T-helper 1 cell treated with Interleukin-12 subunit alpha and Interleukin-12 subunit beta and Interleukin-4 antibody, amounts not matched to agents 30 μg/mL and 1 μg/mL, for 36 hours (primary cell): ENCODE measurements at regions not wholly inside any gene's neighbourhood (a gene's known extent, or its start where the extent isn't known, plus 50 kb on each side); places are given as distances from the start of the nearest gene placed in this dataset.

Source experiments
- H3K27ac Mint-ChIP-seq: one replicate; pipeline ENCODE4 v1.8.0; 2021; ENCODE audit warnings: mild to moderate bottlenecking, mixed read lengths
- H3K27me3 Mint-ChIP-seq: one replicate; pipeline ENCODE4 v1.8.0; 2021; ENCODE audit warnings: low read depth, mixed read lengths
- H3K36me3 Mint-ChIP-seq: one replicate; pipeline ENCODE4 v1.8.0; 2021; ENCODE audit warnings: low read depth, mixed read lengths
- H3K4me1 Mint-ChIP-seq: one replicate; pipeline ENCODE4 v1.8.0; 2021; ENCODE audit warnings: low read depth, mixed read lengths
- H3K4me3 Mint-ChIP-seq: one replicate; pipeline ENCODE4 v1.8.0; 2021; ENCODE audit warnings: mild to moderate bottlenecking, moderate library complexity, mixed read lengths
- H3K9me3 Mint-ChIP-seq: one replicate; pipeline ENCODE4 v1.8.0; 2021; ENCODE audit warnings: mixed read lengths

DNA sequence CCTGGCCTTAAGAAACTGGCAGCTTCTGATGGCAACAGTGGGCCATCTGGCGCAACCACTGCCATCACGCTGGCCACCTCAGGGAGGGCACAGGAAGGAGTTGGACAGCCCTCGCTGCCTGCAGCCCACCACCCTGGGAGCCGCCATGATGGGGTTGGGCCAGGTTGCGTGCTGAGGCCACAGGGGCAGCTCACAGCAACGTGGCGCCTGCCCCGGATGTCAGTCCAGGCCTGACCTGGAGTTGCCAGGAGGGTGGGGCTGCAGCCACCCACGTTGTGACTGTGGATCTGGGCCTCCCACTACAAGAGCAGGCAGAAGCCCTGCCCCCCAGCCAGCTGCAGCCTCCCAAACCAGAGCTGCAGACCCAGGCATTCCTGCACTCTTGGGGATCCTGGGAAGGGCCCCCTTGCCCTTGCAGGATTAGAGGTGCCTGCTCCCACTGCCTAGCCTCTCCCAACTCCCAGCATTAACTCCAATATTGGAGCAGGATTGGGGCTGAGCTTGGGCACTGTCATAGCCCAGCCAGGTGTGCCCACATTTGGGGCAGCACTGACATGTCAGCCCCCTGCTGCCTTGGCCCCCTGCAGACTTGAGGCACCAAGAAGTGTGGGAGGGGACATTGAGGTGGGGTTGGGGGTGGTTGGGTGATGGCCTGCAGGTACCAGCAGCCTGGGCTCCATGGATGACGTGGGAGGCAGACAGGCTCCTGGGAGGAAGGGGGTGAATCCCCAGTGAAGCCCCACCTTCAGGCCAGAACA, 468.9 kb upstream of the CCDC54 start:
- no peak overlapping the region for H3K27ac Mint-ChIP-seq
- no peaks in the 10 kb centered on the region for H3K36me3 Mint-ChIP-seq
- no peaks in the 10 kb centered on the region for H3K27me3 Mint-ChIP-seq
- no peaks in the 10 kb centered on the region for H3K4me1 Mint-ChIP-seq
- no peak overlapping the region for H3K4me3 Mint-ChIP-seq
- no peaks in the 10 kb centered on the region for H3K9me3 Mint-ChIP-seq

DNA sequence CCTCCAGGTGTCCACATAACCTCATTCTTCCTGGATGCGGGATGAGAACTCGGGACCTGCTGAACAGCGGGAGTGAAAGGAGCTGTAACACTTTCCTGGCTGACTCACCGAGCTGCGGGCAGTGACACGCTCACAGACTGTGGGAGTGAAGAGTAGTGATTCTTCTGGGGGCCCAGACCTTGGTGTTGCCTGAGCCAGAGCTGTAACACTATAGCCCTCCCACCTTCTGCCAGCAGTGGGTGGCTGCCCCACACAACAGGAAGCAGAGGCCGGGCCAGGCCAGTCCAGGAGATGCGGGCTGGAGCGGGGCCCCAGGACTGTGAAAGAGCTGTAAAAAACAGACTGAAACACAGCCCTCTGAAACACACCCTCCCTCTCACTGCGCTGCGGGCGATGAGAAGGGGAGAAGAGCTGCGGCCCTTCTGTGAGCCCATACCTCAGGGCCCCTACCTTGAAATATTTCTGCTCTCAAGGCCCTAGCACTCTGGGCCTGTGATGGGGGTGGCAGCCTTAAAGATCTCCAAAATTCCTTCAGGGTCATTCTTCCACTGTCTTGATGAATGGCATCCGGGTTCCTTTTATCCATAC, 464.0 kb upstream of the CCDC54 start:
- Mint-ChIP-seq H3K27ac (no peak overlapping the region), H3K9me3 (no peaks in the 10 kb centered on the region), H3K36me3 (no peaks in the 10 kb centered on the region), H3K4me1 (no peaks in the 10 kb centered on the region), H3K4me3 (no peak overlapping the region), H3K27me3 (peaks cover 6% of the 10 kb centered on the region)

DNA sequence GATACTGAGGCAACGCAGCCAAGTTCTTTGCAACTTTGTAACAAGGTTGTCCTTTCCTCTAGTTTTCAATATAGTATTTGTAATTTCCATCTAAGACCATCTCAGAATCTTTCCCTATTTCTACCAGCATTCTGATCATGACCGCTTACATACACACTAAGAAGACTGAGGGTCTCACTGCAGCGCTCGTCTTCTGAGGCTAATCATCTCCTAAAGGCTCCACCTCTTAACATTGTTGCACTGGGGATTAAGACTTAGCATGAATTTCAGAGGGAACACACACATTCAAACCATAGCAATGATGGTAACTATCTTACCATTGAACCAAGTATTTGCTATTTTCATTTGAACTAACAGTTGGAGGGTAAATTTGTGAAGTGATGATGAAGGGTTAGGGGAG, 463.3 kb upstream of the CCDC54 start:
- H3K27me3 Mint-ChIP-seq, result peaks cover 6% of the 10 kb centered on the region
- no peaks in the 10 kb centered on the region for H3K9me3 Mint-ChIP-seq

DNA sequence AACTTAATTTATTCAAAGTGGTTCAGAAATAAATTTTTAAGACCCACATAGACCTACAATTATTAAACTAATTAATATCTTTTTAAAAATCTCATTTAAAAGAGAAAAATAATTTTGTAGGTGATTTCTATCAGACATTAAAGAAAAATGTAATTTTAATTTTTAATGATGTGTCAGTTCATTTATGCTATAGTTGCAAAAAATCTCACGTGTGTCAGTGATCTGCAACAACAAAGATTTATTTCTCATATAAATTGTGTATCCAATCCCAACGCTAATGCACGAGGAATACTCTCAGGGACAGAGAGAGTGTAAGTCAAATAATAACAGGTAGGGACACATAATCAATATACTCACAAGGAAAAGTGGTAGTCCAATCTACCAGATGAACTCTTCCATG, 456.6 kb upstream of the CCDC54 start:
- H3K4me1 Mint-ChIP-seq, result no peaks in the 10 kb centered on the region

More for the DNA sequence above, 463.3 kb upstream of the CCDC54 start:
- Mint-ChIP-seq H3K4me3 (no peak overlapping the region), H3K27ac (no peak overlapping the region), H3K4me1 (no peaks in the 10 kb centered on the region), H3K36me3 (no peaks in the 10 kb centered on the region)

DNA sequence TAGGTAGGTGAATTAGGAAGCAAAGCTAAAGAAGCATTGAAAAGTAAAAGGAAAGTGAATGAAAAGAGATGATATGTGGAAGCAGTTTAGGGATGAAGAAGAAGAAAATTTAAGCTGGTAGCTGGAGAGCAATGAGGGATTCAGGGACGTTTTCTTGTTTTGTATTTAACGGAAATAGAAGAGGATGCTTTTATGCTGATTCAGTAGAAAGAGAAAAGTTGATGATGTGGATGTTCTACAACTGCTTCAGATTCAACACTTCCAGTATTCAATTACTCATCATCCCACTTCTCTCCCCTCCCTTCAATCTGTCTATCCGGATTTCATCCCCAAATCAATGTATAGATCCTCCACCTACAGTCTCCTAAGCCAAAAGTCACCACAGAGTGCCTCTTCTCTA, 448.2 kb upstream of the CCDC54 start:
- H3K9me3 Mint-ChIP-seq, result no peaks in the 10 kb centered on the region
- H3K27me3 Mint-ChIP-seq, result no peaks in the 10 kb centered on the region
- H3K36me3 Mint-ChIP-seq, result no peaks in the 10 kb centered on the region
- H3K4me3 Mint-ChIP-seq, result no peak overlapping the region
- no peak overlapping the region for H3K27ac Mint-ChIP-seq
- H3K4me1 Mint-ChIP-seq, result no peaks in the 10 kb centered on the region

More for the DNA sequence above, 456.6 kb upstream of the CCDC54 start:
- Mint-ChIP-seq H3K27ac (no peak overlapping the region), H3K9me3 (no peaks in the 10 kb centered on the region), H3K27me3 (no peaks in the 10 kb centered on the region), H3K36me3 (no peaks in the 10 kb centered on the region), H3K4me3 (no peak overlapping the region)

DNA sequence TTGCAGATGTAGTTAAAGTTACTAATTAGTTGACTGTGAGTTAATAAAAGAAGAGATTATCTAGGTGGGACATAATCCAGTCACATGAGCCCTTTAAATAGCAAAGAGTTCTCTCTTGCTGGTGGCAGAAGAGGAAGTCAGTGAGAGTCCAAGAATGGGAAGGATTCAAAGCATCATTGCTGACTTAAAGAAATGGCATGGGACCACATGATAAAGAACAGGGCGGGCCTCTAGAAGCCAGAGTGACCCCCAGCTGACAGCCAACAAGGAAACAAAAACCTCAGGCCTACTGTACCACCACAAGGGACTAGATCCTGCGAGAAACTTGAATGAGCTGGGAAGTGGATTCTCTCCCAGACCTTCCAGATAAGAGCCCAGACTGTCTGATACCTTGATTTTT, 447.2 kb upstream of the CCDC54 start:
- no peaks in the 10 kb centered on the region for H3K9me3 Mint-ChIP-seq
- H3K27ac Mint-ChIP-seq, result no peak overlapping the region
- no peak overlapping the region for H3K4me3 Mint-ChIP-seq
- no peaks in the 10 kb centered on the region for H3K27me3 Mint-ChIP-seq
- no peaks in the 10 kb centered on the region for H3K36me3 Mint-ChIP-seq
- no peaks in the 10 kb centered on the region for H3K4me1 Mint-ChIP-seq

DNA sequence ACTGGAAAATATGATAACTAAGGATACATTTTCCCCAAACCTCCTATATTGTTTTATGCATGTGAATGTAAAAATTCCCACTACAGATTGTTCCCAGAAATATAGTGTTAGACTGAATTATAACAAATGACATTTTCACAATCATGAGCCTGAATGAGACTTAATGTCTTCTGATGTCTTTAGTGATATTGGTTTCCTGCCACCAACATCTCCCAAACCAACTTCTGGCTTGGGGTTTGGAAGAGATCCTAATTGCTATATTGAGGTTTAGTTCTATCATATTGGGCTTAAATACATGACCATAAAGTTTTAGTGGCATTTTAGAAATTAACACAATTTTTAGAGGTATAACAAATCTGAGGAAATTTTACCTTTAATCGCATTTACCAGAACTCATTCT, 445.3 kb upstream of the CCDC54 start:
- no peak overlapping the region for H3K27ac Mint-ChIP-seq
- no peaks in the 10 kb centered on the region for H3K4me1 Mint-ChIP-seq
- H3K9me3 Mint-ChIP-seq, result no peaks in the 10 kb centered on the region
- H3K4me3 Mint-ChIP-seq, result no peak overlapping the region
- H3K27me3 Mint-ChIP-seq, result no peaks in the 10 kb centered on the region
- no peaks in the 10 kb centered on the region for H3K36me3 Mint-ChIP-seq

DNA sequence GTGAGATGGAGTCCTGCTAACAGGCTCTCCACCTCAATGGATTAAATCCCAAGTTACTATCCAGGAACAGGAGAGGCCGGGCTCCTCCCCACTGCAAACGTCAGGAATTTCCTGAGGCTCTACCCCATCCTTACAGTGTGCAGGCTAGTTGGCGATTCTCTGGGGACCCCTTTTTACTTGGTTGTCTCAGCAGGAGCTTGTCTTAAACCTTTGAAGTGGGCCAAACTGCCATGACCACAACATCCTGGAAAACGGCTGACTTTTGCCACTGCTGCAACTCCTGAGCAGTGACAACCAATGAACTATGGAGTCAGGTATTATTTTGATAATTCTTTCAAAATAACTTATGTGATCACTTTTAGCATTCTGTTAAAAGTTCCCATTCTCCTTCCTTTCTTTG, 440.9 kb upstream of the CCDC54 start:
- no peaks in the 10 kb centered on the region for H3K27me3 Mint-ChIP-seq
- H3K27ac Mint-ChIP-seq, result no peak overlapping the region
- H3K4me1 Mint-ChIP-seq, result no peaks in the 10 kb centered on the region

DNA sequence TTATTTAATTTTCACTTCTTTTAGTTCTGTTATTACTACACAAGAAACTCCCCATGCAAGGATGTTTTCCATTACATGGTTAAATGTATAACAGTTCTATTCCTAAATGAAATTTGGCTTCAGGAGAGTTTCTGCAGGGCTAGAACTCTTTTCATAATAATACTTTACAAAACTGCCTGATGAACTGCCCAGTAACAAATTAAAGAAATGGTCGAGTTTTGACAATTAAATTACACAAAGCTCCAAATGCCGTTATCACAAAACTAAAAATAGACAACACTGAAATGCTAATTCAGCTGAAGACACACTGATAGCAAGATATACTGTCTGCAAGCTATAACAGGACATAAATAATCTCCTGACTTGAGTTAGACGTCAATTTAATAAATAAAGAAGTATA, 435.2 kb upstream of the CCDC54 start:
- H3K27me3 Mint-ChIP-seq, result no peaks in the 10 kb centered on the region
- H3K4me1 Mint-ChIP-seq, result no peaks in the 10 kb centered on the region
- no peaks in the 10 kb centered on the region for H3K36me3 Mint-ChIP-seq
- H3K9me3 Mint-ChIP-seq, result peaks cover 3% of the 10 kb centered on the region
- no peak overlapping the region for H3K27ac Mint-ChIP-seq
- no peak overlapping the region for H3K4me3 Mint-ChIP-seq

More for the DNA sequence above, 440.9 kb upstream of the CCDC54 start:
- no peaks in the 10 kb centered on the region for H3K36me3 Mint-ChIP-seq
- H3K4me3 Mint-ChIP-seq, result no peak overlapping the region
- no peaks in the 10 kb centered on the region for H3K9me3 Mint-ChIP-seq

DNA sequence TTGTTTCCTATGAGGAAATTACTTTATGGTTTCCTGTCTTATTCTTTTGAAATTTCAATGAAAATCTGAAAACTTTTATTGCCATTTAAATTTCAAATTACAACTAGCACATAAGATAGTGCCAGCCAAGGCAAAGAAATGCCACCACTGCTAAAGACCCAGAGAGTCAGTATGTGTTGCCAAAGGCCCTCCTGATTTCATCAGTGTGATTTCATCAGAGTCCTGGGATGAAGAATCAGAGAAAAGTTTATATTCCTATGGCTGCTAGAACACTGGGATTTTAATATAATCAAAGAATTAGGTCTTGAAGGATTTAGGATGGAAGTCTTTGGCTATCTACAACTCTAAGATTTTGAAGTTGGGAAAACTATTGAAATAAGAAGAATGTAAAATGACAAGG, 434.2 kb upstream of the CCDC54 start:
- Mint-ChIP-seq H3K4me3 (no peak overlapping the region), H3K9me3 (peaks cover 3% of the 10 kb centered on the region), H3K27me3 (no peaks in the 10 kb centered on the region), H3K4me1 (no peaks in the 10 kb centered on the region), H3K36me3 (no peaks in the 10 kb centered on the region), H3K27ac (no peak overlapping the region)

DNA sequence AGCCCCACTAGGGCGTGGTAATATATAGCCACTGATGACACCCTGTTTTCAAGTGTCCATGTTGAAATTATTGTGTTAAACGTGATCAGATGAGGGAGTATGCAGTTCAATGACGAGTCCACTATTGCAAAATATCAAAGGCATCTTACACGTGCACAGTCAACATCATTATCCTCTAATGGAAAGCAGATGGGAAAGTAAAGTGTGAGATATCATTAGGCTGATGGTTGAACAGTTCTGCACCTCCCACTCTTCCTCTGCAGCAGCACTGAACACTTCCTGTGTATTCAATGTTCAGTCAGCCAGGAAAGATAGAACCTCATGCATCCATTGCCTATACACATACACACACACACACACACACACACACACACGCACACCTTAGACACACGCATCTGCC, 431.8 kb upstream of the CCDC54 start:
- Mint-ChIP-seq H3K4me1 (no peaks in the 10 kb centered on the region), H3K4me3 (no peak overlapping the region), H3K9me3 (peaks cover 3% of the 10 kb centered on the region), H3K36me3 (no peaks in the 10 kb centered on the region), H3K27me3 (no peaks in the 10 kb centered on the region), H3K27ac (no peak overlapping the region)

DNA sequence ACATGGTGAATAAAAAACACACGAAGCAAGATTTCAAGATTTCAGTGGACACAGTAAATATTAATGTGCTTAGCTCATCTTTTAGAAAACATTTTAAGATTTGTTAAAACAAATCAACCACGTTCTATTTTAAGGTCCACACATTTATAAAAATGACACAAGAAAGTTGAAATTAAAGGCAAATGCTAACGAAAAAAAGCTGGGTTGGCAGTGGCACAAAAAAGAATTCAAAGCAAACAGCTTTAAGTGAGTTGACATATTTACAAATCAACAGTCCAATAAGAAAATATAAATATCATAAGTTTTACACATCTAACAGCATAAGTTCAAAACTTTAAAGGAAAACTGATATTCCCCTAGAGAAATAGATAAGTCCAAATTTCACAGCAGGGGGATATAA, 430.4 kb upstream of the CCDC54 start:
- no peaks in the 10 kb centered on the region for H3K27me3 Mint-ChIP-seq
- no peaks in the 10 kb centered on the region for H3K36me3 Mint-ChIP-seq
- H3K4me3 Mint-ChIP-seq, result no peak overlapping the region
- no peaks in the 10 kb centered on the region for H3K4me1 Mint-ChIP-seq
- H3K27ac Mint-ChIP-seq, result no peak overlapping the region
- peaks cover 3% of the 10 kb centered on the region for H3K9me3 Mint-ChIP-seq

DNA sequence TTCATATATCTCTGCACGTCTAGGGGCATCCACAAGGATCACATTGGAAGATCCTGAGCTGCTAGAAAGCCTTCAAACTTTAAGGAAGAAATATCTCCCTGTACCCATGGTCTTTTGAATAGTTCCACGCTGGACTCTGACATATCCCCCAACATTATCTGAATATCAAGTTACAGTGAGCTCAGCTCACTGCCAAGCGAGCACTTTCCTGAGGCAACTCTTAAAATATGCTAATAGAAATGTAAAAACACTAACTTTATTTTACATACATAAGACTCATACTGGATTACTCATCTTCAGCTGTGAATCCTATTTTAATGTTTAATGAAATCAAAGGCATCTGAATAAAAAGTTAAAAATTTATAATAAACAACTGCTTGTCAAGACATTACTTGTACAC, 420.2 kb upstream of the CCDC54 start:
- Mint-ChIP-seq H3K4me3 (no peak overlapping the region), H3K27ac (no peak overlapping the region), H3K9me3 (peaks cover 14% of the 10 kb centered on the region), H3K27me3 (no peaks in the 10 kb centered on the region), H3K4me1 (no peaks in the 10 kb centered on the region), H3K36me3 (no peaks in the 10 kb centered on the region)

DNA sequence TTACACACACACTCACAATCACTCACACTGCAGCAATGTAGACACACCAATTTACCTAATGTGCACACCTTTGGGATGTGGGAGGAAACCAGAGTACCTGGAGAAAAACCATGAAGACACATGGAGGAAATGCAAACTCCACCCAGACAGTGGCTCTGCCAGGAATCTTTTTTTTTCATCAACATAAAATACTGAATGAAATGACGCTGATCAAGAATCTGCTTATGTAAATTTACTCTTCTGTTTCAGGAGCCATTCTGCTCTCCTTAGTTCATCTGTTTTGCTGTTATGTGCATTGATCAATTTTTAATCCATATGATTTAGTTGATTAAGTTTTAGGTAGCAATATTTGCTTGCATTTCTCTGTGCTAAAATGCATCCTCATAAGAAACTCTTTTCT, 414.2 kb upstream of the CCDC54 start:
- Mint-ChIP-seq H3K36me3 (no peaks in the 10 kb centered on the region), H3K4me1 (no peaks in the 10 kb centered on the region), H3K9me3 (no peaks in the 10 kb centered on the region), H3K27me3 (no peaks in the 10 kb centered on the region), H3K4me3 (no peak overlapping the region), H3K27ac (no peak overlapping the region)

DNA sequence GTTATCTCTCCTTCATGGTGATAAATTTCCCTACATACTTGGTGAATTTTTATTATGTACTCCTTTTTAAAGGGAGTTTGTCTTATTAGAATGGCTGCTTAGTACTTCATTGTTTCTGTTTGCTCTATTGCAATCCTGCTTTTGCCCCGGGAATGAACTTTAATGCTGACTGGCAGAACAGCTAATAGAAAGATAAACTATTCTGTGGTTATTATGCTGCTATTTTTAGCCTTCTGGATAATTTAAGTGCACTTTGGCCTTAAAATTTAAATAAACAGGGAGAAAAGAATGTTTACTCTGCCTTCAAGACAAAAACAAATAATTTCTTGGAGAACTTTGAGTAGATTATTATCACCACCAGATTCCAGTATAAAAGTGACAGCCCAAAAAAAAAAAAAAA, 413.8 kb upstream of the CCDC54 start:
- H3K36me3 Mint-ChIP-seq, result no peaks in the 10 kb centered on the region
- no peaks in the 10 kb centered on the region for H3K27me3 Mint-ChIP-seq
- H3K4me1 Mint-ChIP-seq, result no peaks in the 10 kb centered on the region
- H3K4me3 Mint-ChIP-seq, result no peak overlapping the region
- no peak overlapping the region for H3K27ac Mint-ChIP-seq
- no peaks in the 10 kb centered on the region for H3K9me3 Mint-ChIP-seq
